ENCODE measurements at regions not wholly inside any gene's neighbourhood (a gene's known extent, or its start where the extent isn't known, plus 50 kb on each side); places are given as distances from the start of the nearest gene placed in this dataset.

DNA sequence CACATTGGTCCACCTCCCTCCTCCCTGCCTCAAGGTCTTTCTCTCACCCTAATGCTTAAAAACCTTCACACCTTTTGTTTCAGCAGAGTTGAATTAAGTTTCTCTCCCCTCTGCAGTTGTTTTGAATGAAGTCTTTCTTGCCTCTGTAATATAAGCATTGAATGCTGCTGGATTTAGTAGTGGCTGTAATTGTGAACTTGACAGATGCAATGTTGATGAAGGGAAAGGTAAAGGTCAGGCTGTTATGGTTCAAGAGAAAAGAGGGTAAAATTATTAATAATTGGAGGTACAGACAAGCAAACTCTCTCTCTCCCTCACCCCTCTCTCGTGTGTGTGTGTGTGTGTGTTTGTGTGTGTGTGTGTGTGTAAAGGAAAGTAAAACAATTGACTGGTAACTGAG is 509.8 kb downstream of the AMY1C start:
- TF ChIP-seq, protein P1, sequence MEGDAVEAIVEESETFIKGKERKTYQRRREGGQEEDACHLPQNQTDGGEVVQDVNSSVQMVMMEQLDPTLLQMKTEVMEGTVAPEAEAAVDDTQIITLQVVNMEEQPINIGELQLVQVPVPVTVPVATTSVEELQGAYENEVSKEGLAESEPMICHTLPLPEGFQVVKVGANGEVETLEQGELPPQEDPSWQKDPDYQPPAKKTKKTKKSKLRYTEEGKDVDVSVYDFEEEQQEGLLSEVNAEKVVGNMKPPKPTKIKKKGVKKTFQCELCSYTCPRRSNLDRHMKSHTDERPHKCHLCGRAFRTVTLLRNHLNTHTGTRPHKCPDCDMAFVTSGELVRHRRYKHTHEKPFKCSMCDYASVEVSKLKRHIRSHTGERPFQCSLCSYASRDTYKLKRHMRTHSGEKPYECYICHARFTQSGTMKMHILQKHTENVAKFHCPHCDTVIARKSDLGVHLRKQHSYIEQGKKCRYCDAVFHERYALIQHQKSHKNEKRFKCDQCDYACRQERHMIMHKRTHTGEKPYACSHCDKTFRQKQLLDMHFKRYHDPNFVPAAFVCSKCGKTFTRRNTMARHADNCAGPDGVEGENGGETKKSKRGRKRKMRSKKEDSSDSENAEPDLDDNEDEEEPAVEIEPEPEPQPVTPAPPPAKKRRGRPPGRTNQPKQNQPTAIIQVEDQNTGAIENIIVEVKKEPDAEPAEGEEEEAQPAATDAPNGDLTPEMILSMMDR (IDR thresholded peaks at IDR 0.05; ENCODE audit: low read depth, low read length), result no peak
- no peak for TF ChIP-seq EZH2phosphoT487 (IDR thresholded peaks at IDR 0.05; ENCODE audit: low read depth)

Data from OCI-LY3 (cell line).